SK-N-SH treated with all-trans-retinoic acid at 6 μM for 48 hours (cell line): ENCODE measurements at regions not wholly inside any gene's neighbourhood (a gene's known extent, or its start where the extent isn't known, plus 50 kb on each side); places are given as distances from the start of the nearest gene placed in this dataset.

ENCODE experiments used
- ATAC-seq: fragments of 200-7000 bp; cut with Tn5 transposase; 3 replicates; pipeline ENCODE4 v1.9.1; 2020; ENCODE audit warnings: mild to moderate bottlenecking, moderate library complexity
- ARNTL ChIP-seq: fragments of 450-650 bp; formaldehyde crosslinking; IDR thresholded peaks from 2 replicates; pipeline ENCODE4 v1.5.0; 2020; ENCODE audit warnings: low read depth, mild to moderate bottlenecking, moderate library complexity, borderline replicate concordance
- BACH2 ChIP-seq: fragments of 250-450 bp; sonication (Bioruptor Pico); IDR thresholded peaks from 2 replicates; pipeline ENCODE4 v1.9.0; 2021; ENCODE audit warnings: mild to moderate bottlenecking, borderline replicate concordance
- CREB5 ChIP-seq: fragments of 250-450 bp; sonication (Bioruptor Pico); IDR thresholded peaks from 2 replicates; pipeline ENCODE4 v1.5.1; 2020; ENCODE audit warnings: low read depth, mild to moderate bottlenecking, moderate library complexity
- CSDC2 ChIP-seq: fragments of 250-450 bp; sonication (Bioruptor Pico); IDR thresholded peaks from 2 replicates; pipeline ENCODE4 v1.5.0; 2020; ENCODE audit warnings: mild to moderate bottlenecking, moderate library complexity
- CSRNP3 ChIP-seq: fragments of 250-450 bp; sonication (Bioruptor Pico); IDR thresholded peaks from 2 replicates; pipeline ENCODE4 v1.5.1; 2021; ENCODE audit warnings: mild to moderate bottlenecking, moderate library complexity
- ESRRG ChIP-seq: fragments of 250-450 bp; sonication (Bioruptor Pico); IDR thresholded peaks from 2 replicates; pipeline ENCODE4 v1.6.1; 2021; ENCODE audit warnings: mild to moderate bottlenecking
- GLIS3 ChIP-seq: fragments of 250-450 bp; sonication (Bioruptor Pico); IDR thresholded peaks from 2 replicates; pipeline ENCODE4 v1.5.0; 2020; ENCODE audit warnings: mild to moderate bottlenecking, moderate library complexity
- ISL1 ChIP-seq: fragments of 250-450 bp; sonication (Bioruptor Pico); IDR thresholded peaks from 2 replicates; pipeline ENCODE4 v2.1.2; 2022; ENCODE audit warnings: mild to moderate bottlenecking, moderate library complexity
- OSR1 ChIP-seq: fragments of 250-450 bp; sonication (Bioruptor Pico); IDR thresholded peaks from 2 replicates; pipeline ENCODE4 v1.8.0; 2022; ENCODE audit warnings: moderate library complexity, mild to moderate bottlenecking, inconsistent platforms
- PATZ1 ChIP-seq: fragments of 250-450 bp; sonication (Bioruptor Pico); IDR thresholded peaks from 2 replicates; pipeline ENCODE4 v1.8.0; 2020; ENCODE audit warnings: mild to moderate bottlenecking, moderate library complexity, borderline replicate concordance
- POU6F1 ChIP-seq: fragments of 250-450 bp; sonication (Bioruptor Pico); IDR thresholded peaks from 2 replicates; pipeline ENCODE4 v1.8.0; 2021; ENCODE audit warnings: low read depth, mild to moderate bottlenecking, moderate library complexity, borderline replicate concordance
- PPARA ChIP-seq: fragments of 250-450 bp; sonication (Bioruptor Pico); IDR thresholded peaks from 2 replicates; pipeline ENCODE4 v1.5.0; 2020; ENCODE audit warnings: mild to moderate bottlenecking, borderline replicate concordance
- RARB ChIP-seq: fragments of 250-450 bp; sonication (Bioruptor Pico); IDR thresholded peaks from 2 replicates; pipeline ENCODE4 v1.8.0; 2021; ENCODE audit warnings: mild to moderate bottlenecking, moderate library complexity
- SNAI2 ChIP-seq: fragments of 250-450 bp; sonication (Bioruptor Pico); IDR thresholded peaks from 2 replicates; pipeline ENCODE4 v1.5.0; 2020; ENCODE audit warnings: mild to moderate bottlenecking, moderate library complexity
- TCF4 ChIP-seq: fragments of 250-450 bp; sonication (Bioruptor Pico); IDR thresholded peaks from 2 replicates; pipeline ENCODE4 v1.8.0; 2021; ENCODE audit warnings: mild to moderate bottlenecking, moderate library complexity, borderline replicate concordance
- TOX ChIP-seq: fragments of 250-450 bp; sonication (Bioruptor Pico); IDR thresholded peaks from 2 replicates; pipeline ENCODE4 v1.8.0; 2021; ENCODE audit warnings: mild to moderate bottlenecking, moderate library complexity, borderline replicate concordance
- TSHZ2 ChIP-seq: fragments of 250-450 bp; sonication (Bioruptor Pico); IDR thresholded peaks from 2 replicates; pipeline ENCODE4 v1.5.0; 2020; ENCODE audit warnings: mild to moderate bottlenecking, moderate library complexity
- ZFP3 ChIP-seq: fragments of 250-450 bp; sonication (Bioruptor Pico); IDR thresholded peaks from 2 replicates; pipeline ENCODE4 v1.5.0; 2020; ENCODE audit warnings: mild to moderate bottlenecking, moderate library complexity
- ZFP30 ChIP-seq: fragments of 450-650 bp; formaldehyde crosslinking; IDR thresholded peaks from 2 replicates; pipeline ENCODE4 v1.5.0; 2022; ENCODE audit warnings: mild to moderate bottlenecking, moderate library complexity
- ZNF565 ChIP-seq: fragments of 450-650 bp; formaldehyde crosslinking; conservative IDR thresholded peaks from 2 replicates; pipeline ENCODE4 v1.5.0; 2020; ENCODE audit warnings: low read depth, mild to moderate bottlenecking, moderate library complexity
- ZNF70 ChIP-seq: fragments of 450-650 bp; formaldehyde crosslinking; IDR thresholded peaks from 2 replicates; pipeline ENCODE4 v1.5.0; 2020; ENCODE audit warnings: mild to moderate bottlenecking, moderate library complexity
- ZNF8 ChIP-seq: fragments of 450-650 bp; formaldehyde crosslinking; IDR thresholded peaks from 2 replicates; pipeline ENCODE4 v1.5.0; 2020; ENCODE audit warnings: mild to moderate bottlenecking, moderate library complexity

- ATAC-seq: no peak
- TF ChIP-seq RARB (CRISPR knock-in tag): no peak
- TF ChIP-seq TOX (CRISPR knock-in tag): no peak
- TF ChIP-seq TCF4 (CRISPR knock-in tag): no peak
- no peak for TF ChIP-seq ZNF70
- no peak for TF ChIP-seq ISL1 (CRISPR knock-in tag)
- TF ChIP-seq ZFP30 (CRISPR knock-in tag): no peak
- no peak for TF ChIP-seq ZFP3 (CRISPR knock-in tag)
- TF ChIP-seq PPARA (CRISPR knock-in tag): no peak
- TF ChIP-seq ZNF565 (CRISPR knock-in tag): no peak
- no peak for TF ChIP-seq POU6F1 (CRISPR knock-in tag)
- no peak for TF ChIP-seq ESRRG (CRISPR knock-in tag)
- no peak for TF ChIP-seq ZNF8 (CRISPR knock-in tag)
- no peak for TF ChIP-seq CSRNP3 (CRISPR knock-in tag)
- TF ChIP-seq PATZ1 (CRISPR knock-in tag): no peak
- TF ChIP-seq ARNTL (CRISPR knock-in tag): no peak
- no peak for TF ChIP-seq OSR1
- TF ChIP-seq SNAI2 (CRISPR knock-in tag): no peak
- no peak for TF ChIP-seq BACH2 (CRISPR knock-in tag)
- no peak for TF ChIP-seq CSDC2 (CRISPR knock-in tag)
- TF ChIP-seq GLIS3 (CRISPR knock-in tag): no peak
These were observed 592.4 kb upstream of the DAB2 start for GRCh38 chr5:40017135-40017534.

GRCh38 chr5:40010436-40010835, 585.7 kb upstream of the DAB2 start:
- no peak for ATAC-seq
- TF ChIP-seq SNAI2 (CRISPR knock-in tag) (no peak), TOX (CRISPR knock-in tag) (no peak), GLIS3 (CRISPR knock-in tag) (no peak), ARNTL (CRISPR knock-in tag) (no peak), CREB5 (CRISPR knock-in tag) (no peak), CSDC2 (CRISPR knock-in tag) (no peak), PATZ1 (CRISPR knock-in tag) (no peak), PPARA (CRISPR knock-in tag) (no peak), ZFP3 (CRISPR knock-in tag) (no peak), POU6F1 (CRISPR knock-in tag) (no peak), BACH2 (CRISPR knock-in tag) (no peak), ESRRG (CRISPR knock-in tag) (no peak), TSHZ2 (CRISPR knock-in tag) (no peak), RARB (CRISPR knock-in tag) (no peak)
